GM10248 (cell line): ENCODE measurements at regions not wholly inside any gene's neighbourhood (a gene's known extent, or its start where the extent isn't known, plus 50 kb on each side); places are given as distances from the start of the nearest gene placed in this dataset.

Source experiments
- CTCF ChIA-PET: fragments of 300-600 bp; sonication (Branson Sonifier 250); formaldehyde crosslinking; extraction: SDS; loops from one replicate; lab custom pipeline; 2021; ENCODE audit warnings: antibody characterized with exemption; lab: Yijun Ruan, JAX
- POLR2A ChIA-PET: fragments of 350-650 bp; sonication (Branson Sonifier 250); formaldehyde crosslinking; extraction: SDS; loops from one replicate; lab custom pipeline; 2020; ENCODE audit warnings: antibody characterized with exemption; lab: Yijun Ruan, JAX
- DNase-seq: peaks from one replicate; pipeline ENCODE4 v3.0.0; 2012; ENCODE audit errors: extremely low spot score
- TF ChIP-seq, protein P1 (sequence below): IDR thresholded peaks from 2 replicates; pipeline ENCODE4 v1.5.1; 2012; ENCODE audit warnings: mild to moderate bottlenecking, low read depth; ENCODE audit errors: extremely low read depth, missing control alignments, control extremely low read depth

DNA sequence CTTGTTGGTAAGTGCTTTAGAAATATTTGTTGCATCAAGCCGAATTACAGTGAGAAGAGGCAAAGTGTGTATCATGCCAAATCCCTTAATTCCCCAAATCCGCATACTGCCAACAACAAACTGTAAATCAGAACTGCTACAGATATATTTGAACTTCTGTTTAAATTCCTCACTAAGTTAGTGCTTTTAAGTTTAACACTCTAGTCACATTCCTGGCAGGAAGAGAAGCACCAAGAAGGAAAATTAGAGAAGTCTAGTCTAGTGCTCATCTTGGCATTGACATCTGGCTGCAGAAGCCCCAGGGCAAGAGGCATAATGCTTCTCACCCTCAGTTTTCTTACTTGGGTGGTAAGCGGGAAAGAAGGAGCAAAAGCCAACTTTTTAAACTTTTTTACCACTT lies 343.5 kb downstream of the GPR37 start:
- no peak for DNase-seq
- TF ChIP-seq, protein P1, sequence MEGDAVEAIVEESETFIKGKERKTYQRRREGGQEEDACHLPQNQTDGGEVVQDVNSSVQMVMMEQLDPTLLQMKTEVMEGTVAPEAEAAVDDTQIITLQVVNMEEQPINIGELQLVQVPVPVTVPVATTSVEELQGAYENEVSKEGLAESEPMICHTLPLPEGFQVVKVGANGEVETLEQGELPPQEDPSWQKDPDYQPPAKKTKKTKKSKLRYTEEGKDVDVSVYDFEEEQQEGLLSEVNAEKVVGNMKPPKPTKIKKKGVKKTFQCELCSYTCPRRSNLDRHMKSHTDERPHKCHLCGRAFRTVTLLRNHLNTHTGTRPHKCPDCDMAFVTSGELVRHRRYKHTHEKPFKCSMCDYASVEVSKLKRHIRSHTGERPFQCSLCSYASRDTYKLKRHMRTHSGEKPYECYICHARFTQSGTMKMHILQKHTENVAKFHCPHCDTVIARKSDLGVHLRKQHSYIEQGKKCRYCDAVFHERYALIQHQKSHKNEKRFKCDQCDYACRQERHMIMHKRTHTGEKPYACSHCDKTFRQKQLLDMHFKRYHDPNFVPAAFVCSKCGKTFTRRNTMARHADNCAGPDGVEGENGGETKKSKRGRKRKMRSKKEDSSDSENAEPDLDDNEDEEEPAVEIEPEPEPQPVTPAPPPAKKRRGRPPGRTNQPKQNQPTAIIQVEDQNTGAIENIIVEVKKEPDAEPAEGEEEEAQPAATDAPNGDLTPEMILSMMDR: no peak
- ChIA-PET CTCF (no interaction called here), POLR2A (no interaction called here)

DNA sequence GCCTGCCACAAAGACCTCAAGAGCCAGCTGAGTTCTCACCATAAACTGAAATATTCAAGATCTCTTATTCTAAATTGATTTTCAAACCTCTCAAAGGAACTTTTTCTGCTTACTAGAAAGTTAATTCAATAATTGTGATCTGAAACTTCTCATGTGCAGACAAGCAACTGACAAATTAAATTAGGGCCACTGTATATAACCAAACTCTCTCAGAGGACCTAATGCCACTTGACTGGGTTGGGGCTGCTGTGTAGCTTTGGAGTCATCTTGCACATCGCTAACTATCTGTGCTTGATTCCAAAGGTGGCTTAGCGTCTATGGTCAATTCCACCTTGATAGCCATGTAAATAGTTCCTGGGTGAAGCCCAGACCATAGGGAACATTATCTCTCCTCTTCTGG lies 345.2 kb downstream of the GPR37 start:
- TF ChIP-seq, protein P1: no peak
- POLR2A ChIA-PET: no interaction called here
- CTCF ChIA-PET: no interaction called here
- DNase-seq: no peak

DNA sequence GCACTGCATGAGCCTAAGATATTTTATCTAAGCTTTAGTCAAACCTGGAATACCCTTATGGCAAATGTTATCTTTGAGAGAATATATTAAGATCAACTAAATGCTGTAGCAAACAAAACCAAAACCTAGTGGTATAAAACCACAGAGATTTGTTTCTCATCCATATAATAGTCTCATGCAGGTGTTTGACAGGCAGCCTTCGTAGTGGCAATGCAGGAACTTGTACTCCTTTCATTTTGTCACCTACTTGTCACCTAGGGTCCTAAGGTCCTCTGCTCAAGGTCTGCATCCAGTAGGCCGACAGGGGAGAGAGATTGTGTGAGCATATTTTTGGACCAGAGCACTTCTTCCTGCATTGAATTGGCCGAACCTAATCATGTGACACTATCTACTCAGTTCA lies 352.6 kb downstream of the GPR37 start:
- TF ChIP-seq, protein P1: no peak
- ChIA-PET CTCF (no interaction called here), POLR2A (no interaction called here)
- DNase-seq: no peak

DNA sequence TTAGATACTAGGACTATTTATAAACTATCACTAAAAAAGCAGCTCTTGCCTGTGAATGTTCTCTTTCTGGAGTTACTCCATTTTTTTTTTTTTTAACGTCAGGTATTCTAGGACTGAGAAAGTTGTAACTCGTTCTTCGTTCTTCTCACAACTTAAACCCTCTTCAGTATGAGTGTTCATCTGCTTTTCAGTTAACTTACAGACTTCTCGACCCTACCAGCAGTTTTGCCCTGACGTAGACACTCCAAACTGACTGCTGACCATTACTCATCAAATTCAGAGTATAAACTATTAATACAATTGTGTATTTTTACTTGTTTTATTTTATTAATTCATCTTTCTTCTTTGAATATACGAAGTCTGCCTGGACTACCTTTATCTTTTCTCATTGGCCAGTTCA lies 353.1 kb downstream of the GPR37 start:
- TF ChIP-seq, protein P1: no peak
- no peak for DNase-seq
- POLR2A ChIA-PET: no interaction called here
- CTCF ChIA-PET: no interaction called here

DNA sequence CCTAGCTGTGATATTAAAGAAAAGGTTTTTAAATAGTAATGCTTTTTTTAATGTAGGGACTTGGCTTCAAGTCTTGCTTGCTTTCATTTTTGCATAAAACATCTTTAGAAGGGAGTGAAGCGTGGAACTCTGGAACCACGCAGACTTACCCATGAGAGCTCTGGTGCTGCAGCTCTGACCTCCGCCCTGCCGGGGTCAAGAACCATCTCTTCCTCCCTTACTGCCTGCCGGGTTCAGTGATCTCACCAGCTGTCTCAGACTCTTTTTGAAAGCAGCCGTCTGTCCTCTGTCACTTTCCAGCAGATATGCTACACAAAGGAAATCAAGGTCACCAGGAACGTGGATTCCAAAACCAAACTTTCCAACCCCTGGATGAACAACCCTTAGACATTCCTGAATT lies 353.8 kb downstream of the GPR37 start:
- POLR2A ChIA-PET: no interaction called here
- TF ChIP-seq, protein P1: no peak
- CTCF ChIA-PET: no interaction called here
- no peak for DNase-seq

DNA sequence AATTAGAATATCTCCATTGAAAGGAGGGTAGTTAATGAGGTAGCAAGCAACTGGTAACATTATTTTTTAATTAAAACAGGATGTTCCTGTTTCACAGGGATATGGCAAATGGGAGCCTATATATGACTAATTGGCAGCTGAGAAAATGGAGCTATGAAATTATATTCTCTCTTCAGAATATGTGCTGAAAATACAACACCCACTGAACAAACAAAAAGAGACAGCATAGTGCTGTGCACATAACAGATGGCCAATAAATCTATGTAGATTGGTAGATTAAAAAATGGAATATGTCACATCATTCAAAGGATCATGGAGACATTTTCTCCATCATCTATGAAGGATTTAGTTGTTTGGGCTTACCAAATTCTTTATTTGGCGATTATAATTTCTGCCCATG lies 362.0 kb downstream of the GPR37 start:
- TF ChIP-seq, protein P1: no peak
- ChIA-PET CTCF (interaction anchor here (1.2 kb wide), 2 partner anchors 13 to 24 kb away, joined by 3 read pairs; no protein-coding TSS in a partner anchor), POLR2A (no interaction called here)
- no peak for DNase-seq

DNA sequence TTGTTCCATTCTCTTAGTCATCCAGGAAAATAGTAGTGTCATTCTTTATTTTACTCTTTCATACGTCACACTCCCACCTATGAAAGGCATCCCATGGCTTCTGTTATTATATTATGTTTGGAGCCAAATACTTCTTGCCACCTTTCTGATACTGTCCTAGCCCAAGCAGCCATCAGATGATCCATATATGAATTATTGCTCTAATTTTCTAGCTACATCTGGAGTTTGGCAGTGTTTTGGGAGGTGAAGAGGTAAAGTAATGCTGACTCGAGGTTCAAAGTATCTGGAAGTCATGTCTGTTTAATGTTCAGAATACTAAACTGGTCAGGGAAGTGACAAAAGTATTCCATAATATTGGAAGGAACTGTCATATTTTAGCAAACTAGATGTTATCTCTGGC lies 362.5 kb downstream of the GPR37 start:
- ChIA-PET CTCF (interaction anchor here (1.2 kb wide), 1 partner anchor 13 kb away, joined by 3 read pairs; no protein-coding TSS in a partner anchor), POLR2A (no interaction called here)
- TF ChIP-seq, protein P1: no peak
- no peak for DNase-seq
